ENCODE measurements at regions not wholly inside any gene's neighbourhood (a gene's known extent, or its start where the extent isn't known, plus 50 kb on each side); places are given as distances from the start of the nearest gene placed in this dataset.

GRCh38 chr2:40844353-40845277, 392.7 kb upstream of the SLC8A1 start:
- TF ChIP-seq TAF1 (IDR thresholded peaks at IDR 0.05; ENCODE audit: borderline replicate concordance, insufficient read depth, low read length) (no peak), POLR2AphosphoS5 (IDR thresholded peaks at IDR 0.05; ENCODE audit: low read depth, low read length) (no peak), REST (IDR thresholded peaks at IDR 0.05; ENCODE audit: insufficient read depth in 1 of 2, low read depth in 2 of 2, low read length in 2 of 2) (no peak)
